ENCODE measurements at regions not wholly inside any gene's neighbourhood (a gene's known extent, or its start where the extent isn't known, plus 50 kb on each side); places are given as distances from the start of the nearest gene placed in this dataset.

GRCh38 chr9:104200456-104200994 lies 106.4 kb downstream of the SMC2 start:
- no peak for TF ChIP-seq CTCF (CRISPR knock-in tag; IDR thresholded peaks at IDR 0.05)
- TF ChIP-seq PHF8 (CRISPR knock-in tag; IDR thresholded peaks at IDR 0.05), result no peak
- TF ChIP-seq POLR2AphosphoS2 (IDR thresholded peaks at IDR 0.05; ENCODE audit: low read depth, low read length), result no peak
- no peak for TF ChIP-seq SP140L (CRISPR knock-in tag; IDR thresholded peaks at IDR 0.05; ENCODE audit: borderline replicate concordance)
- no peak for TF ChIP-seq ZNF317 (CRISPR knock-in tag; IDR thresholded peaks at IDR 0.05)
- TF ChIP-seq ELK4 (CRISPR knock-in tag; IDR thresholded peaks at IDR 0.05; ENCODE audit: borderline replicate concordance), result no peak
